PC-3 (cell line): ENCODE measurements at regions not wholly inside any gene's neighbourhood (a gene's known extent, or its start where the extent isn't known, plus 50 kb on each side); places are given as distances from the start of the nearest gene placed in this dataset.

Source experiments
- ATAC-seq: fragments of 200-7000 bp; cut with Tn5 transposase; 2 replicates; pipeline ENCODE4 v1.9.1; 2020; ENCODE audit warnings: mild to moderate bottlenecking, moderate library complexity
- BruUV-seq: library from RNA; stranded (reverse); fragments of 400-500 nt; replicated peaks from 2 replicates; lab custom pipeline; 2021; lab: Mats Ljungman, UMichigan
- CTCF ChIA-PET: fragments of 300-600 bp; sonication (Branson Sonifier 250); formaldehyde crosslinking; loops from one replicate; lab custom pipeline; 2022; ENCODE audit warnings: antibody characterized with exemption; lab: Charles Lee
- POLR2A ChIA-PET: fragments of 300-600 bp; sonication (Branson Sonifier 250); formaldehyde crosslinking; loops from one replicate; lab custom pipeline; 2022; ENCODE audit warnings: antibody characterized with exemption; ENCODE audit not compliant: unreplicated experiment; lab: Charles Lee
- DNase-seq: peaks from one replicate; pipeline ENCODE4 v3.0.0-alpha.2; 2015
- H2AFZ ChIP-seq: fragments of 300-600 bp; sonication (generic); 2 replicates; pipeline ENCODE4 v1.6.0; 2016; ENCODE audit warnings: antibody characterized with exemption, low read length
- H3F3A ChIP-seq: fragments of 300-600 bp; sonication (generic); one replicate; pipeline ENCODE4 v1.6.0; 2017; ENCODE audit warnings: antibody characterized with exemption, low read length, control low read depth, mild to moderate bottlenecking; ENCODE audit not compliant: unreplicated experiment
- H3K27ac ChIP-seq: fragments of 300-600 bp; sonication (generic); 2 replicates; pipeline ENCODE4 v1.5.1; 2016; ENCODE audit warnings: mild to moderate bottlenecking, low read length
- H3K27me3 ChIP-seq: fragments of 300-600 bp; sonication (generic); 2 replicates; pipeline ENCODE4 v1.6.1; 2016; ENCODE audit warnings: low read length, mixed read lengths
- H3K36me3 ChIP-seq: fragments of 300-600 bp; sonication (generic); 2 replicates; pipeline ENCODE4 v1.6.1; 2016; ENCODE audit warnings: low read depth, mixed run types, low read length, mixed read lengths
- H3K4me1 ChIP-seq: fragments of 300-600 bp; sonication (generic); 2 replicates; pipeline ENCODE4 v1.5.1; 2016; ENCODE audit warnings: low read length; ENCODE audit not compliant: insufficient read depth
- H3K4me2 ChIP-seq: fragments of 300-600 bp; sonication (generic); 2 replicates; pipeline ENCODE4 v1.6.0; 2016; ENCODE audit warnings: low read length
- H3K4me3 ChIP-seq: fragments of 300-600 bp; sonication (generic); 2 replicates; pipeline ENCODE4 v1.5.1; 2016; ENCODE audit warnings: mild to moderate bottlenecking, low read length, mixed read lengths
- H3K79me2 ChIP-seq: fragments of 300-600 bp; sonication (generic); 2 replicates; pipeline ENCODE4 v1.6.1; 2017; ENCODE audit warnings: low read length, mixed read lengths
- H3K9ac ChIP-seq: fragments of 300-600 bp; sonication (generic); 2 replicates; pipeline ENCODE4 v1.6.0; 2016; ENCODE audit warnings: mild to moderate bottlenecking, low read length
- H3K9me2 ChIP-seq: fragments of 300-600 bp; sonication (generic); replicated peaks from 2 replicates; pipeline ENCODE4 v1.6.1; 2016; ENCODE audit warnings: mixed run types, low read length, mixed read lengths
- H3K9me3 ChIP-seq: fragments of 300-600 bp; sonication (generic); 2 replicates; pipeline ENCODE4 v1.6.1; 2016; ENCODE audit warnings: low read length, mixed read lengths
- H4K20me1 ChIP-seq: fragments of 300-600 bp; sonication (generic); 2 replicates; pipeline ENCODE4 v1.6.1; 2016; ENCODE audit warnings: low read length, mixed read lengths
- EZH2 ChIP-seq: fragments of 300-600 bp; sonication (generic); IDR thresholded peaks from one replicate; pipeline ENCODE4 v1.6.1; 2017; ENCODE audit warnings: antibody characterized with exemption, mild to moderate bottlenecking, low read length; ENCODE audit not compliant: unreplicated experiment
- EZH2phosphoT487 ChIP-seq: fragments of 300-600 bp; sonication (generic); IDR thresholded peaks from 2 replicates; pipeline ENCODE4 v1.6.1; 2018; ENCODE audit warnings: mild to moderate bottlenecking, antibody characterized with exemption, low read length, borderline replicate concordance
- intact Hi-C: fragments of 100-400 bp; cut with micrococcal nuclease; formaldehyde crosslinking; loops from 2 replicates; pipeline ENCODE4 v1.9.0; 2023
- TF ChIP-seq, protein P1 (sequence below): fragments of 300-600 bp; sonication (generic); conservative IDR thresholded peaks from 2 replicates; pipeline ENCODE4 v1.5.1; 2017; ENCODE audit warnings: antibody characterized with exemption, low read depth, mild to moderate bottlenecking, low read length

GRCh38 chr12:67441736-67442346 lies 172.7 kb downstream of the CAND1 start:
- H3K79me2 ChIP-seq, result no peaks in the 10 kb centered on the region
- no peaks in the 10 kb centered on the region for H3K36me3 ChIP-seq
- H3K27me3 ChIP-seq, result no peaks in the 10 kb centered on the region
- ChIA-PET POLR2A (no interaction called here), CTCF (no interaction called here)
- peak overlapping the region; percentile 48; the same call in 1 of the 2 replicates for H2AFZ ChIP-seq
- peak overlapping the region; percentile 35; the same call in 1 of the 2 replicates for H3K4me2 ChIP-seq
- no peak overlapping the region for H3K27ac ChIP-seq
- no peak for TF ChIP-seq EZH2phosphoT487
- TF ChIP-seq, protein P1, sequence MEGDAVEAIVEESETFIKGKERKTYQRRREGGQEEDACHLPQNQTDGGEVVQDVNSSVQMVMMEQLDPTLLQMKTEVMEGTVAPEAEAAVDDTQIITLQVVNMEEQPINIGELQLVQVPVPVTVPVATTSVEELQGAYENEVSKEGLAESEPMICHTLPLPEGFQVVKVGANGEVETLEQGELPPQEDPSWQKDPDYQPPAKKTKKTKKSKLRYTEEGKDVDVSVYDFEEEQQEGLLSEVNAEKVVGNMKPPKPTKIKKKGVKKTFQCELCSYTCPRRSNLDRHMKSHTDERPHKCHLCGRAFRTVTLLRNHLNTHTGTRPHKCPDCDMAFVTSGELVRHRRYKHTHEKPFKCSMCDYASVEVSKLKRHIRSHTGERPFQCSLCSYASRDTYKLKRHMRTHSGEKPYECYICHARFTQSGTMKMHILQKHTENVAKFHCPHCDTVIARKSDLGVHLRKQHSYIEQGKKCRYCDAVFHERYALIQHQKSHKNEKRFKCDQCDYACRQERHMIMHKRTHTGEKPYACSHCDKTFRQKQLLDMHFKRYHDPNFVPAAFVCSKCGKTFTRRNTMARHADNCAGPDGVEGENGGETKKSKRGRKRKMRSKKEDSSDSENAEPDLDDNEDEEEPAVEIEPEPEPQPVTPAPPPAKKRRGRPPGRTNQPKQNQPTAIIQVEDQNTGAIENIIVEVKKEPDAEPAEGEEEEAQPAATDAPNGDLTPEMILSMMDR, result peak; percentile 89
- no peaks in the 10 kb centered on the region for H3F3A ChIP-seq
- H3K4me3 ChIP-seq, result no peak overlapping the region
- H4K20me1 ChIP-seq, result no peaks in the 10 kb centered on the region
- no TSS peak for BruUV-seq
- ATAC-seq, result peak; percentile 98
- H3K9ac ChIP-seq, result no peak overlapping the region
- H3K9me2 ChIP-seq, result no peaks in the 10 kb centered on the region
- intact Hi-C loops, result loop anchor here (1.0 to 2.0 kb wide), 3 partner anchors 87 to 501 kb away; partner anchors contain the start of gene DYRK2
- DNase-seq, result peak; percentile 82
- no peaks in the 10 kb centered on the region for H3K9me3 ChIP-seq
- H3K4me1 ChIP-seq, result peaks cover 9% of the 10 kb centered on the region; the same call in 1 of the 2 replicates

DNA sequence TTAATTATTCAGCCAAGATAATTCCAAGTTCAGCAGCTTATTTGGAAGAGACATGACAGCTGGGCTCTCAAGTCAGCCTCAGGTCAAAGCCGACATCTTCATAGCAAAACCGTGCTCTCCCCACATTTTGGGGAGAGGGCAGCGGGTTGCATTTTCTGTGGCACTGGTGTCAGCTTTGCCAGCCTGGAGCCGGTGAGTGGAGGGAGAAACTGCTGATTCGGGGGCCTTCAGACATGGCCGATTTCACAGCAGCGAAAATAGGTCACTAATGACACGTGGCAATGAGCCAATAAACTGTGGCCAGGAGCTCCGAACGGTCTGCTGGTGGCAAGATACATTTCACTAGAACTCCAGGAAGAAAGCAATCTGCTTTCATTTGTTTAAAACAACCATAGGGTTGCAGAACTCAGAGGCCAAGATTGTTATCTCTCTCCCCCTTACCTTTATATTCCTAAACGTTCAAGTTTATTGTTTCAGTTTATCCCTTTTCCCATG lies 173.2 kb downstream of the CAND1 start:
- Histone ChIP-seq H3K27ac (no peak overlapping the region), H3K79me2 (no peaks in the 10 kb centered on the region), H3K9ac (no peak overlapping the region), H4K20me1 (no peaks in the 10 kb centered on the region), H2AFZ (peak overlapping the region; percentile 48; the same call in 1 of the 2 replicates), H3K4me3 (no peak overlapping the region), H3K9me2 (no peaks in the 10 kb centered on the region), H3K36me3 (no peaks in the 10 kb centered on the region), H3K27me3 (no peaks in the 10 kb centered on the region), H3K4me2 (no peak overlapping the region), H3F3A (no peaks in the 10 kb centered on the region), H3K9me3 (no peaks in the 10 kb centered on the region), H3K4me1 (0 out of 2 replicates have a peak, but pooled peaks cover 7% of the 10 kb centered on the region)
- DNase-seq (no peak), ATAC-seq (no peak)
- TF ChIP-seq EZH2phosphoT487 (no peak), EZH2 (no peak)
- TF ChIP-seq, protein P1, result no peak
- ChIA-PET CTCF (no interaction called here), POLR2A (no interaction called here)
- BruUV-seq, result no TSS peak
- intact Hi-C loops, result loop anchor here (1.0 to 2.0 kb wide), 3 partner anchors 87 to 501 kb away; partner anchors contain the start of gene DYRK2

- H3K4me1 ChIP-seq, result 0 out of 2 replicates have a peak, but pooled peaks cover 7% of the 10 kb centered on the region
- H3K4me2 ChIP-seq, result no peak overlapping the region
- H3K9me2 ChIP-seq, result no peaks in the 10 kb centered on the region
- CTCF ChIA-PET, result no interaction called here
- H3K27ac ChIP-seq, result no peak overlapping the region
- no TSS peak for BruUV-seq
- no peaks in the 10 kb centered on the region for H3F3A ChIP-seq
- TF ChIP-seq EZH2 (no peak), EZH2phosphoT487 (no peak)
- TF ChIP-seq, protein P1, result no peak
- intact Hi-C loops, result loop anchor here (1.0 to 2.0 kb wide), 3 partner anchors 88 to 500 kb away; partner anchors contain the start of gene DYRK2
- H3K4me3 ChIP-seq, result no peak overlapping the region
- H3K9me3 ChIP-seq, result no peaks in the 10 kb centered on the region
- no peaks in the 10 kb centered on the region for H4K20me1 ChIP-seq
- H2AFZ ChIP-seq, result no peak overlapping the region
- POLR2A ChIA-PET, result no interaction called here
- no peak overlapping the region for H3K9ac ChIP-seq
- H3K27me3 ChIP-seq, result no peaks in the 10 kb centered on the region
- H3K36me3 ChIP-seq, result no peaks in the 10 kb centered on the region
- DNase-seq (no peak), ATAC-seq (no peak)
- no peaks in the 10 kb centered on the region for H3K79me2 ChIP-seq
These were observed 173.7 kb downstream of the CAND1 start for GRCh38 chr12:67442896-67443295.
